H1 (cell line): ENCODE measurements at regions not wholly inside any gene's neighbourhood (a gene's known extent, or its start where the extent isn't known, plus 50 kb on each side); places are given as distances from the start of the nearest gene placed in this dataset.

Experiments
- CTCF ChIA-PET: fragments of 300-600 bp; sonication (Branson Sonifier 250); formaldehyde crosslinking; loops from one replicate; lab custom pipeline; 2021; ENCODE audit not compliant: partially characterized antibody; lab: Charles Lee
- POLR2A ChIA-PET: fragments of 300-600 bp; sonication (Branson Sonifier 250); formaldehyde crosslinking; loops from one replicate; lab custom pipeline; 2021; ENCODE audit warnings: inconsistent platforms; ENCODE audit not compliant: partially characterized antibody; lab: Charles Lee
- DNase-seq, 2 experiments: peaks; one replicate each; pipeline versions ENCODE4 v3.0.0 to v3.0.0-alpha.2; 2010 to 2022; ENCODE audit warnings: low spot score in 2 of 2, low read depth in 1 of 2, mixed read lengths in 1 of 2
- FAIRE-seq: peaks from 2 replicates; lab custom pipeline; 2011; peaks lifted over from hg19 to GRCh38; lab: Jason Lieb, UNC
- H2AFZ ChIP-seq: 2 replicates; pipeline ENCODE4 v1.8.1; 2012; ENCODE audit warnings: low read length, inconsistent platforms
- H2AK5ac ChIP-seq: 2 replicates; pipeline ENCODE4 v1.6.1; 2013; ENCODE audit warnings: low read depth, low read length
- H2BK120ac ChIP-seq: replicated peaks from 2 replicates; pipeline ENCODE3; 2013; ENCODE audit warnings: low read depth, low read length, inconsistent platforms
- H2BK12ac ChIP-seq: 2 replicates; pipeline ENCODE4 v1.6.1; 2013; ENCODE audit warnings: low read depth, low read length
- H2BK15ac ChIP-seq: 2 replicates; pipeline ENCODE4 v1.6.1; 2013; ENCODE audit warnings: low read length
- H2BK20ac ChIP-seq: 2 replicates; pipeline ENCODE4 v1.6.1; 2013; ENCODE audit warnings: low read length
- H2BK5ac ChIP-seq: 2 replicates; pipeline ENCODE4 v1.6.1; 2013; ENCODE audit warnings: low read depth, low read length
- H3K14ac ChIP-seq: 2 replicates; pipeline ENCODE4 v1.6.1; 2013; ENCODE audit warnings: inconsistent platforms; ENCODE audit not compliant: insufficient read length
- H3K18ac ChIP-seq: 2 replicates; pipeline ENCODE4 v1.6.1; 2013; ENCODE audit warnings: low read length; ENCODE audit errors: extremely low read depth
- H3K23ac ChIP-seq: 2 replicates; pipeline ENCODE4 v1.6.1; 2013; ENCODE audit warnings: inconsistent platforms; ENCODE audit not compliant: insufficient read length
- H3K23me2 ChIP-seq: 2 replicates; pipeline ENCODE4 v1.6.1; 2013; ENCODE audit warnings: low read depth, low read length
- H3K27ac ChIP-seq: 2 replicates; pipeline ENCODE4 v1.6.1; 2011; ENCODE audit warnings: low read depth, low read length, inconsistent platforms
- H3K27me3 ChIP-seq, 4 experiments: replicated peaks in 1 of 4; 1 replicate in 1 of 4; 2 replicates in 3 of 4; pipeline versions ENCODE4 v1.6.1 to v1.8.1; 2011 to 2013; ENCODE audit warnings: low read length in 3 of 4, mild to moderate bottlenecking in 3 of 4, inconsistent platforms in 2 of 4, mixed read lengths in 2 of 4, moderate library complexity in 1 of 4; ENCODE audit not compliant: control insufficient read depth in 3 of 4, insufficient read depth in 3 of 4; ENCODE audit errors: extremely low read depth in 1 of 4
- H3K36me3 ChIP-seq, 4 experiments: 2 replicates each; pipeline versions ENCODE4 v1.6.1 to v1.8.1; 2011 to 2013; ENCODE audit warnings: mild to moderate bottlenecking in 4 of 4, low read length in 3 of 4, moderate library complexity in 2 of 4, control low read depth in 1 of 4, inconsistent platforms in 1 of 4; ENCODE audit not compliant: insufficient read depth in 4 of 4, control insufficient read depth in 2 of 4
- H3K4ac ChIP-seq: replicated peaks from 2 replicates; pipeline ENCODE3; 2013; ENCODE audit warnings: low read length, low read depth, mixed read lengths, inconsistent platforms; ENCODE audit not compliant: insufficient read length
- H3K4me1 ChIP-seq, 4 experiments: replicated peaks in 1 of 4; 1 replicate in 1 of 4; 2 replicates in 3 of 4; pipeline versions ENCODE4 v1.6.1 to v1.8.1; 2011 to 2013; ENCODE audit warnings: low read length in 3 of 4, inconsistent platforms in 2 of 4, mixed read lengths in 1 of 4; ENCODE audit not compliant: insufficient read depth in 4 of 4, control insufficient read depth in 3 of 4
- H3K4me2 ChIP-seq, 2 experiments: 2 replicates each; pipeline versions ENCODE4 v1.6.1 to v1.8.1; 2011 to 2013; ENCODE audit warnings: low read depth in 2 of 2, low read length in 2 of 2, control low read depth in 1 of 2, inconsistent platforms in 1 of 2, mild to moderate bottlenecking in 1 of 2; ENCODE audit not compliant: insufficient read depth in 1 of 2
- H3K4me3 ChIP-seq, 4 experiments: fragments of 200-600, 300-600 bp in 1 of 4; sonication (generic), shearing (Covaris generic), sonication (Bioruptor Twin) in 1 of 4; 2 replicates each; pipeline versions ENCODE4 v1.5.1 to v1.8.1; 2011 to 2016; ENCODE audit warnings: low read length in 4 of 4, low read depth in 3 of 4, control low read depth in 2 of 4, inconsistent platforms in 2 of 4, mild to moderate bottlenecking in 2 of 4, mixed read lengths in 1 of 4, moderate library complexity in 1 of 4; ENCODE audit not compliant: insufficient read depth in 2 of 4; ENCODE audit errors: extremely low read depth in 1 of 4
- H3K56ac ChIP-seq: replicated peaks from 2 replicates; pipeline ENCODE3; 2013; ENCODE audit warnings: low read depth, mild to moderate bottlenecking, mixed read lengths, low read length, inconsistent platforms; ENCODE audit not compliant: insufficient read length
- H3K79me1 ChIP-seq: 2 replicates; pipeline ENCODE4 v1.6.1; 2013; ENCODE audit warnings: low read depth, low read length, control low read depth
- H3K79me2 ChIP-seq, 2 experiments: 2 replicates each; pipeline versions ENCODE4 v1.6.1 to v1.8.1; 2012 to 2013; ENCODE audit warnings: low read length in 2 of 2, mild to moderate bottlenecking in 2 of 2, inconsistent platforms in 1 of 2; ENCODE audit not compliant: insufficient read depth in 2 of 2, control insufficient read depth in 1 of 2
- H3K9ac ChIP-seq, 4 experiments: replicated peaks in 1 of 4; 1 replicate in 1 of 4; 2 replicates in 3 of 4; pipeline versions ENCODE4 v1.6.1 to v1.8.1; 2011 to 2013; ENCODE audit warnings: low read depth in 3 of 4, low read length in 3 of 4, control low read depth in 2 of 4, mild to moderate bottlenecking in 2 of 4, moderate library complexity in 2 of 4, inconsistent platforms in 1 of 4; ENCODE audit errors: extremely low read depth in 1 of 4
- H3K9me3 ChIP-seq, 2 experiments: 2 replicates each; pipeline versions ENCODE4 v1.6.1 to v1.8.1; 2012 to 2013; ENCODE audit warnings: mild to moderate bottlenecking in 2 of 2, moderate library complexity in 2 of 2, control low read depth in 1 of 2, inconsistent platforms in 1 of 2, low read depth in 1 of 2, low read length in 1 of 2, mixed read lengths in 1 of 2; ENCODE audit not compliant: insufficient read depth in 2 of 2
- H4K20me1 ChIP-seq, 2 experiments: replicated peaks in 1 of 2; 2 replicates each; pipeline versions ENCODE3 to v1.8.1; 2011 to 2013; ENCODE audit warnings: inconsistent platforms in 2 of 2, low read length in 2 of 2, mild to moderate bottlenecking in 1 of 2; ENCODE audit not compliant: insufficient read depth in 2 of 2, control insufficient read depth in 1 of 2
- H4K5ac ChIP-seq: 2 replicates; pipeline ENCODE4 v1.6.1; 2013; ENCODE audit warnings: low read length, low read depth, mixed read lengths, inconsistent platforms; ENCODE audit not compliant: insufficient read length
- H4K8ac ChIP-seq: 2 replicates; pipeline ENCODE4 v1.8.0; 2013; ENCODE audit warnings: mild to moderate bottlenecking, moderate library complexity, low read length, inconsistent platforms; ENCODE audit not compliant: insufficient read depth; ENCODE audit errors: extremely low read depth
- H4K91ac ChIP-seq: replicated peaks from 2 replicates; pipeline ENCODE3; 2013; ENCODE audit warnings: low read length, mixed read lengths, inconsistent platforms; ENCODE audit not compliant: insufficient read length
- RAD21 ChIP-seq, 2 experiments: IDR thresholded peaks in 1 of 2; conservative IDR thresholded peaks in 1 of 2; 2 replicates each; pipeline ENCODE4 v1.6.1; 2011; ENCODE audit warnings: low read depth in 2 of 2, low read length in 2 of 2, improper control_type of control experiment in 1 of 2, inconsistent platforms in 1 of 2, mild to moderate bottlenecking in 1 of 2, moderate library complexity in 1 of 2
- TAF7 ChIP-seq: optimal IDR thresholded peaks from 2 replicates; pipeline ENCODE3; 2011; ENCODE audit warnings: low read depth, mild to moderate bottlenecking, inconsistent platforms, low read length, moderate library complexity, borderline replicate concordance
- WGBS, 2 experiments: shearing (Covaris generic) in 1 of 2; methylation state at CpG; one replicate each; pipeline versions ENCODE4 v1.1.6 to v1.1.7; 2013 to 2015; ENCODE audit warnings: low lambda C conversion rate in 2 of 2, mixed read lengths in 2 of 2, inconsistent platforms in 1 of 2, low coverage in 1 of 2, missing lambda C conversion rate in 1 of 2; ENCODE audit not compliant: insufficient replicate concordance in 2 of 2, insufficient coverage in 1 of 2, insufficient read length in 1 of 2; ENCODE audit errors: extremely low coverage in 1 of 2, missing lambda C conversion rate in 1 of 2; 5-methylcytosine and 5-hydroxymethylcytosine counted together

- no peak overlapping the region for H3K23ac ChIP-seq
- no peak for DNase-seq
- 89% methylated on average over 13 of the region's 13 CpGs; no CpG with 5 or more reads in 1 of the 2 experiments for WGBS, 2 experiments
- H3K79me2 ChIP-seq: no peaks in the 10 kb centered on the region
- no peak overlapping the region for H2BK15ac ChIP-seq
- H3K4me2 ChIP-seq: no peak overlapping the region
- H3K27me3 ChIP-seq: no peaks in the 10 kb centered on the region
- H4K5ac ChIP-seq: no peak overlapping the region
- H2BK5ac ChIP-seq: no peak overlapping the region
- H2AFZ ChIP-seq: no peak overlapping the region
- FAIRE-seq: no peak
- no peak overlapping the region for H2BK12ac ChIP-seq
- no peaks in the 10 kb centered on the region for H3K79me1 ChIP-seq
- no peaks in the 10 kb centered on the region for H4K20me1 ChIP-seq
- no peak overlapping the region for H4K91ac ChIP-seq
- no peak overlapping the region for H3K27ac ChIP-seq
- POLR2A ChIA-PET: interaction anchor here (0.7 kb wide), 1 partner anchor 87 kb away, joined by 3 read pairs; no protein-coding TSS in a partner anchor
- H3K14ac ChIP-seq: no peak overlapping the region
- TF ChIP-seq TAF7 (no peak), RAD21 (IDR thresholded peaks at IDR 0.05 in 1 of 2, conservative IDR thresholded peaks at IDR 0.05 in 1 of 2; ENCODE audit: low read depth in 2 of 2, low read length in 2 of 2) (peak; percentile 5 to 15; a peak in 1 of 4 replicates)
- TF ChIP-seq, all 59 proteins: peak for 1
- Histone ChIP-seq H3K23me2 (no peaks in the 10 kb centered on the region), H2BK20ac (no peak overlapping the region), H2BK120ac (no peak overlapping the region), H3K56ac (no peak overlapping the region), H3K4me3 (no peak overlapping the region), H3K9me3 (no peaks in the 10 kb centered on the region), H3K36me3 (no peaks in the 10 kb centered on the region), H3K4ac (no peak overlapping the region), H3K4me1 (peaks cover 0 to 3% (median under 1%) of the 10 kb centered on the region in 4 experiments; a peak in 2 of 7 replicates), H2AK5ac (no peak overlapping the region), H4K8ac (no peak overlapping the region), H3K18ac (no peak overlapping the region), H3K9ac (no peak overlapping the region)
- CTCF ChIA-PET: interaction anchor here (1.1 kb wide), 1 partner anchor 225 kb away, joined by 4 read pairs; no protein-coding TSS in a partner anchor
Measured at GRCh38 chr20:48148916-48149672, 363.8 kb upstream of the SULF2 start.
